GM23338 (cell line): ENCODE measurements at regions not wholly inside any gene's neighbourhood (a gene's known extent, or its start where the extent isn't known, plus 50 kb on each side); places are given as distances from the start of the nearest gene placed in this dataset.

Source experiments
- CREB1 ChIP-seq: fragments of 250-450 bp; sonication (Bioruptor Pico); IDR thresholded peaks from 2 replicates; pipeline ENCODE4 v1.5.0; 2020; ENCODE audit warnings: low read depth, mild to moderate bottlenecking, moderate library complexity
- CTCF ChIP-seq, 2 experiments: fragments of 200-600 bp in 1 of 2; sonication (generic) in 1 of 2; conservative IDR thresholded peaks; 2 replicates each; pipeline versions ENCODE4 v1.5.1 to v1.6.1; 2016 to 2017; ENCODE audit warnings: antibody characterized with exemption in 2 of 2, low read depth in 2 of 2, mild to moderate bottlenecking in 2 of 2, moderate library complexity in 1 of 2
- EZH2 ChIP-seq: fragments of 200-600 bp; sonication (generic); IDR thresholded peaks from one replicate; pipeline ENCODE4 v1.8.0; 2017; ENCODE audit warnings: antibody characterized with exemption, mild to moderate bottlenecking, low read depth; ENCODE audit not compliant: unreplicated experiment
- EZH2phosphoT487 ChIP-seq: fragments of 200-600 bp; sonication (generic); IDR thresholded peaks from one replicate; pipeline ENCODE4 v1.8.1; 2018; ENCODE audit warnings: antibody characterized with exemption; ENCODE audit not compliant: unreplicated experiment
- JUNB ChIP-seq: IDR thresholded peaks from one replicate; pipeline ENCODE4 v1.6.1; 2016; ENCODE audit warnings: antibody characterized with exemption; ENCODE audit not compliant: unreplicated experiment
- NANOG ChIP-seq: IDR thresholded peaks from 2 replicates; pipeline ENCODE4 v1.6.1; 2016; ENCODE audit warnings: antibody characterized with exemption, borderline replicate concordance
- POLR2AphosphoS5 ChIP-seq: IDR thresholded peaks from 2 replicates; pipeline ENCODE4 v1.6.1; 2016; ENCODE audit warnings: antibody characterized with exemption, low read depth
- REST ChIP-seq: IDR thresholded peaks from one replicate; pipeline ENCODE4 v1.6.1; 2018; ENCODE audit warnings: antibody characterized with exemption; ENCODE audit not compliant: unreplicated experiment
- STAT1 ChIP-seq: IDR thresholded peaks from one replicate; pipeline ENCODE4 v1.6.1; 2016; ENCODE audit warnings: antibody characterized with exemption; ENCODE audit not compliant: unreplicated experiment
- ZNF114 ChIP-seq: fragments of 250-450 bp; sonication (Bioruptor Pico); IDR thresholded peaks from 2 replicates; pipeline ENCODE4 v1.5.0; 2020; ENCODE audit warnings: mild to moderate bottlenecking, moderate library complexity
- ZNF331 ChIP-seq: fragments of 250-450 bp; sonication (Bioruptor Pico); IDR thresholded peaks from 2 replicates; pipeline ENCODE4 v1.5.0; 2020; ENCODE audit warnings: low read depth, mild to moderate bottlenecking, moderate library complexity

GRCh38 chr3:104974316-104974715, 392.4 kb upstream of the ALCAM start:
- no peak for TF ChIP-seq CTCF (conservative IDR thresholded peaks at IDR 0.05; ENCODE audit: low read depth in 2 of 2)
- TF ChIP-seq REST, result no peak
- no peak for TF ChIP-seq POLR2AphosphoS5
- TF ChIP-seq EZH2, result no peak
- no peak for TF ChIP-seq CREB1 (CRISPR knock-in tag)
- no peak for TF ChIP-seq EZH2phosphoT487
- TF ChIP-seq ZNF114 (CRISPR knock-in tag), result no peak
- no peak for TF ChIP-seq JUNB
- no peak for TF ChIP-seq ZNF331
- TF ChIP-seq NANOG, result no peak
- no peak for TF ChIP-seq STAT1
